ENCODE measurements at regions not wholly inside any gene's neighbourhood (a gene's known extent, or its start where the extent isn't known, plus 50 kb on each side); places are given as distances from the start of the nearest gene placed in this dataset.

GRCh38 chr16:47829850-47830600 is 325.8 kb downstream of the ABCC12 start:
- TF ChIP-seq CTCF (IDR thresholded peaks at IDR 0.05; ENCODE audit: low read depth, low read length) (no peak), MAX (IDR thresholded peaks at IDR 0.05; ENCODE audit: low read depth, low read length) (no peak)
